ENCODE measurements at regions not wholly inside any gene's neighbourhood (a gene's known extent, or its start where the extent isn't known, plus 50 kb on each side); places are given as distances from the start of the nearest gene placed in this dataset.

GRCh38 chr10:36209480-36209879 is 567.4 kb upstream of the FZD8 start:
- TF ChIP-seq CTCF (IDR thresholded peaks at IDR 0.05) (no peak), POLR2A (IDR thresholded peaks at IDR 0.05) (no peak)
